ENCODE measurements at regions not wholly inside any gene's neighbourhood (a gene's known extent, or its start where the extent isn't known, plus 50 kb on each side); places are given as distances from the start of the nearest gene placed in this dataset.

- H3K27me3 Mint-ChIP-seq = peaks cover 7% of the 10 kb centered on the region
- H3K9me3 Mint-ChIP-seq = no peaks in the 10 kb centered on the region
- H3K4me3 Mint-ChIP-seq = no peak overlapping the region
- no peaks in the 10 kb centered on the region for H3K4me1 Mint-ChIP-seq
- no peak overlapping the region for H3K27ac Mint-ChIP-seq
- ATAC-seq = no peak
- no peak for DNase-seq
Measured at GRCh38 chr2:601387-601698, 75.9 kb downstream of the TMEM18 start.

GRCh38 chr2:600542-601386 lies 76.4 kb downstream of the TMEM18 start:
- ATAC-seq = no peak
- Mint-ChIP-seq H3K4me3 (no peak overlapping the region), H3K9me3 (no peaks in the 10 kb centered on the region), H3K4me1 (no peaks in the 10 kb centered on the region), H3K27me3 (peaks cover 7% of the 10 kb centered on the region), H3K27ac (no peak overlapping the region)
- DNase-seq = no peak

GRCh38 chr2:599601-600000 lies 77.6 kb downstream of the TMEM18 start:
- H3K27ac Mint-ChIP-seq = no peak overlapping the region
- H3K27me3 Mint-ChIP-seq = peaks cover 7% of the 10 kb centered on the region
- DNase-seq (no peak), ATAC-seq (no peak)
- H3K9me3 Mint-ChIP-seq = no peaks in the 10 kb centered on the region
- no peak overlapping the region for H3K4me3 Mint-ChIP-seq
- H3K4me1 Mint-ChIP-seq = no peaks in the 10 kb centered on the region

GRCh38 chr2:598058-598802 lies 79.0 kb downstream of the TMEM18 start:
- DNase-seq (no peak), ATAC-seq (no peak)
- no peaks in the 10 kb centered on the region for H3K4me1 Mint-ChIP-seq
- H3K27me3 Mint-ChIP-seq = peaks cover 7% of the 10 kb centered on the region
- no peaks in the 10 kb centered on the region for H3K9me3 Mint-ChIP-seq
- no peak overlapping the region for H3K27ac Mint-ChIP-seq
- H3K4me3 Mint-ChIP-seq = no peak overlapping the region

- no peak for DNase-seq
- Mint-ChIP-seq H3K4me3 (no peak overlapping the region), H3K27ac (peak overlapping the region in 1 of 2 donors; percentile 79), H3K27me3 (peaks cover 14% of the 10 kb centered on the region), H3K4me1 (no peaks in the 10 kb centered on the region), H3K9me3 (no peaks in the 10 kb centered on the region)
- no peak for ATAC-seq
Measured at GRCh38 chr2:595831-596592, 81.2 kb downstream of the TMEM18 start.

GRCh38 chr2:595141-595815 lies 81.9 kb downstream of the TMEM18 start:
- DNase-seq (no peak), ATAC-seq (no peak)
- Mint-ChIP-seq H3K9me3 (no peaks in the 10 kb centered on the region), H3K4me3 (no peak overlapping the region), H3K27ac (peak overlapping the region in 1 of 2 donors; percentile 79), H3K4me1 (no peaks in the 10 kb centered on the region), H3K27me3 (peaks cover 22% of the 10 kb centered on the region)

- H3K27ac Mint-ChIP-seq = no peak overlapping the region
- ATAC-seq (no peak), DNase-seq (no peak)
- no peak overlapping the region for H3K4me3 Mint-ChIP-seq
- peaks cover 29% of the 10 kb centered on the region for H3K27me3 Mint-ChIP-seq
- no peaks in the 10 kb centered on the region for H3K4me1 Mint-ChIP-seq
- no peaks in the 10 kb centered on the region for H3K9me3 Mint-ChIP-seq
Measured at GRCh38 chr2:594297-594949, 82.8 kb downstream of the TMEM18 start.

GRCh38 chr2:593356-594026 lies 83.7 kb downstream of the TMEM18 start:
- Mint-ChIP-seq H3K27me3 (peaks cover 36% of the 10 kb centered on the region), H3K27ac (no peak overlapping the region), H3K4me3 (no peak overlapping the region), H3K4me1 (no peaks in the 10 kb centered on the region), H3K9me3 (no peaks in the 10 kb centered on the region)
- ATAC-seq (no peak), DNase-seq (no peak)

- no peak overlapping the region for H3K4me3 Mint-ChIP-seq
- peaks cover 36% of the 10 kb centered on the region for H3K27me3 Mint-ChIP-seq
- no peaks in the 10 kb centered on the region for H3K4me1 Mint-ChIP-seq
- no peak for ATAC-seq
- DNase-seq = no peak
- H3K9me3 Mint-ChIP-seq = no peaks in the 10 kb centered on the region
- no peak overlapping the region for H3K27ac Mint-ChIP-seq
Measured at GRCh38 chr2:592737-593136, 84.5 kb downstream of the TMEM18 start.

- Mint-ChIP-seq H3K27me3 (peaks cover 50% of the 10 kb centered on the region), H3K9me3 (no peaks in the 10 kb centered on the region), H3K4me3 (no peak overlapping the region), H3K4me1 (peaks cover 3% of the 10 kb centered on the region), H3K27ac (no peak overlapping the region)
- DNase-seq = no peak
- no peak for ATAC-seq
Measured at GRCh38 chr2:590214-591175, 86.7 kb downstream of the TMEM18 start.

GRCh38 chr2:589281-590130 lies 87.7 kb downstream of the TMEM18 start:
- no peak overlapping the region for H3K4me3 Mint-ChIP-seq
- DNase-seq (no peak), ATAC-seq (no peak)
- no peak overlapping the region for H3K27ac Mint-ChIP-seq
- peaks cover 13% of the 10 kb centered on the region for H3K4me1 Mint-ChIP-seq
- peaks cover 50% of the 10 kb centered on the region for H3K27me3 Mint-ChIP-seq
- no peaks in the 10 kb centered on the region for H3K9me3 Mint-ChIP-seq

- Mint-ChIP-seq H3K4me1 (peaks cover 13% of the 10 kb centered on the region), H3K27me3 (peaks cover 50% of the 10 kb centered on the region), H3K9me3 (no peaks in the 10 kb centered on the region), H3K4me3 (no peak overlapping the region), H3K27ac (no peak overlapping the region)
- ATAC-seq (peak; percentile 14), DNase-seq (no peak)
Measured at GRCh38 chr2:588074-588645, 89.0 kb downstream of the TMEM18 start.

Measured in stimulated activated naive CD8-positive, alpha-beta T cell treated with anti-CD3 and anti-CD28 coated beads, Interleukin-15, amount 100 ng/mL, for 72 hours (primary cell).